SK-N-MC (cell line): ENCODE measurements at regions not wholly inside any gene's neighbourhood (a gene's known extent, or its start where the extent isn't known, plus 50 kb on each side); places are given as distances from the start of the nearest gene placed in this dataset.
"Not testable (repeated sequence)": the region's sequence is repeated elsewhere in the genome, so short reads cannot be mapped to it uniquely, and the experiment has no call there.

Source experiments
- DNase-seq: peaks from one replicate; pipeline ENCODE4 v3.0.0-alpha.2; 2011; ENCODE audit warnings: low read depth, low spot score
- H3K27ac ChIP-seq: fragments of 200-600 bp; sonication (generic); 2 replicates; pipeline ENCODE4 v1.5.1; 2016; ENCODE audit warnings: mixed run types
- H3K36me3 ChIP-seq: fragments of 200-600 bp; sonication (generic); 2 replicates; pipeline ENCODE4 v1.6.1; 2017; ENCODE audit warnings: antibody characterized with exemption, low read length, mixed read lengths; ENCODE audit not compliant: insufficient read depth
- H3K4me3 ChIP-seq: fragments of 200-600 bp; sonication (generic); 2 replicates; pipeline ENCODE4 v1.5.1; 2016
- H3K9ac ChIP-seq: fragments of 200-600 bp; sonication (generic); 2 replicates; pipeline ENCODE4 v1.8.0; 2017; ENCODE audit warnings: mixed run types, mixed read lengths; ENCODE audit not compliant: insufficient read length
- H3K9me3 ChIP-seq: fragments of 200-600 bp; sonication (generic); 2 replicates; pipeline ENCODE4 v1.6.1; 2017; ENCODE audit warnings: low read depth, mild to moderate bottlenecking, antibody characterized with exemption, low read length, moderate library complexity, mixed read lengths

DNA sequence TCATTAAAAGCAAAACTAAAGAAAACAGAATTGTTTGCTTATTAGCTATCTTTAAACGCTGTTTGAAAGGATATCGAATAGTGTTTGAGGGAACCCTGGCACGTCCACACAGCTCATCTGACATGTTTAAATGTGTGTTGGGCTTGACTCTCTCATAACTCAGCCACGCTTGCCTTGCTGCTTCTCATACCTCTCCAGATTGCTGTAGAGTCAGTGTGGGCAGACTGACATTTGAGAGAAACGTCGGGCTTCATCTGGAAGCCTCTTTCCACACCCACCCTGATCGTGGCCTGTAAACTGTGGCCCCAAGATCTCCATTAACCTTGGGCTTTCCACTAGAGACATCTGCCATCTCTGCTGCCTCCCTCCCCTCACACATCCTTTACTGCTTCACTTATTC, 226.4 kb upstream of the PLGLB2 start:
- DNase-seq, H3K9ac ChIP-seq, H3K9me3 ChIP-seq, H3K36me3 ChIP-seq, H3K4me3 ChIP-seq, H3K27ac ChIP-seq: not testable (repeated sequence)

DNA sequence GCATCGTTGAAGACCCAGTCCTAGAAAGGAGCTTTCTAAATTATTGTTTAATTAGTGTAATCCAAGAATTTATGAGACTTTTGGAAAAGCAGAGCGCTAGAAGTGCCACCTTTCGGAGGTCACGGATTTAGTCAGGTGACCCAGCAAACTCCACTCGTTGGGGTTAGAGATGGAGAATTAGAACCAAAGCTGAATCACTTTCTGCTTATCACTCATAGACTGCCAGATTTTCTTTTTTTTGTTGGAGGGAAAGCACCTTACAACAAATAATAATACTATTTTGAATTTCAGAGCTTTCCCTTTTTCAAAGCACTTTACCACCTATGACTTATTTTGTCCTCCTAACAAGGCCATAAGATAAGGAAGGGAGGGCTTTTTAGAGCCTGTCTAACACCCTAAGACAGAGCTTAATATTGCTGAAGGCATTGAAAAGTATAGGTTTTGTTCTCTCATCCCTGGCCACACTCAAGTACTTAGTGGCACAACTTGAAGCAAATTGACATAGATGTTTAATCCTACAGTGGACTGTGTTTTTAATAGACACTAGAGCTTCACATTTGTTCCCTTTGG, 223.2 kb upstream of the PLGLB2 start:
- not testable (repeated sequence) for DNase-seq, H3K9ac ChIP-seq, H3K27ac ChIP-seq, H3K36me3 ChIP-seq, H3K9me3 ChIP-seq, H3K4me3 ChIP-seq

DNA sequence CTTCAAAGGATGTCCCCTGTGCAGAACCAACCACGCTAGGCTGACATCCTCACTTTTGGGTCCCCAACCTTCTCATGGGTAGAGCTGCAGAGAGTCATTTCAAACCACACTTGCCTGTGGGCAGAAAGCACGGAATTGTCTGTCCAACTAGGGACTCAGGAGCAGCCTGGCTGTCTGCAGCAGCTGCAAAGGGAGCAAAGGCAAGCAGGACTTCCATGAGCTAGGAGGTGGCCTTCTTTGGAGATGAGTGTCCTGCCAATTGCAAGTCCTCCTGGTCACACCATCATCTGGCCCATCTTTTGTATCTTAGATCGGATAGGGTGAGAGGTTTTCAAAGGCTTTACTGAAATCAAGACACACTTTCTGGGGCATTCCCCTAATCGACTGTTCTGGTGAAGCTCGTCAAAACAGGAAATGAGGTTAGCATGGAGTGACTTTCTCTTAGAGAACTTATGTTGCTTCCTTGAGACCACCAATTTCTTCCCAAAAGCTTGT, 222.3 kb upstream of the PLGLB2 start:
- not testable (repeated sequence) for H3K36me3 ChIP-seq, DNase-seq, H3K27ac ChIP-seq

DNA sequence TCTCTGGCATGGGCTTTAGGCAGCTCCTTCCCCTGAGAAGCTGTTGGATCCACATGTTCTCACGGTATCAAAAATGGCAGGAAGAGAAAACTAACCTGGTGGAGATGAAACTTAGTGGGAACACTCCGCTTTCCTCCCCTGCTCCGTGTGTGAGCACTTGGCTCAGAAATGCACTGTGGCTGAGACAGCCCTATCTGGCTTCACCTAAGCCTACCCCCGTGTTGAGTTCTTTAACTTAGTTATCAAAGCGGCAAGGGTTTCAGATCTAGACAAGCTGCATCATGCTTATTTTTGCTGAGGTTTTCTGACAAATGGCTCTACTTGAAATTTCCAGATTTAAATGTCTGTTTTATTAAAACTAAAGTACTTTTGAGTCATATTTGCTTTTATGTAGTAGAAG, 221.6 kb upstream of the PLGLB2 start:
- not testable (repeated sequence) for H3K4me3 ChIP-seq, H3K27ac ChIP-seq, H3K36me3 ChIP-seq, DNase-seq, H3K9ac ChIP-seq, H3K9me3 ChIP-seq

More for the DNA sequence above, 222.3 kb upstream of the PLGLB2 start:
- H3K9me3 ChIP-seq, H3K9ac ChIP-seq, H3K4me3 ChIP-seq: not testable (repeated sequence)

DNA sequence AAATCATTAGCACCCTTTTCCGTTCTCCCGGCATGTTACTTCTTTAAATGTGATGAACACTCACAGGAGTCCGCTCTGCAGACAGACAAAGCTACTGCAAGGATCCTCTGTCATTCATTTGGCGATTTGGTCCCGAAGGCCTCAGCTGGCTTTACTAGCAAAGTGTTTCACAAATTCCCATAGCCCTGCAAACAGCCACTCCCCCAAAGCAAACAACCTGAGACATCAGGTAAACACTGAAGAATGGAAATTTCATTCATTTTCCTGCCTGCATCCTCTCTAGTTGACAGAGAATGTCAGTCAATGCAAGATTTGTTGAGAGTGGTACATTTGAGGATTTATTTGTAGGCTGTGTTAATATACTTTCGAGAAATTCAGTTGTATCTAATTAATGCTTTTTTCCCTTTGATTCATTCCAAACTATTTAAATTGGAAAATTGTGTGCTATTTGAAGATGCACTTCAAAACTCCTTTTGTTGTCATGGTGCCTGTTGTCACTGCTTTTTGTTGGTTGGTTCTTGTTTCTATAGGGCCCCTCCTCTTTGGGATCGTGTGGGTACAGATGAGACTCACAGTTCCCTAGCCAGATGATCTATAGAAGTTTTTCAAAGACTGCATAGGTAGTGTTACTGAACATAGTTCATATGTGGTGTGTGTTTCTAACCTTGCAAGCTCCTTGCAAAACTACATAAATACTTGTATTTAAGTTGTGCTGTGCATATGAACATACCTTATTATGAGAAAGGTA, 215.7 kb upstream of the PLGLB2 start:
- H3K36me3 ChIP-seq, H3K4me3 ChIP-seq, DNase-seq, H3K27ac ChIP-seq, H3K9ac ChIP-seq, H3K9me3 ChIP-seq: not testable (repeated sequence)

DNA sequence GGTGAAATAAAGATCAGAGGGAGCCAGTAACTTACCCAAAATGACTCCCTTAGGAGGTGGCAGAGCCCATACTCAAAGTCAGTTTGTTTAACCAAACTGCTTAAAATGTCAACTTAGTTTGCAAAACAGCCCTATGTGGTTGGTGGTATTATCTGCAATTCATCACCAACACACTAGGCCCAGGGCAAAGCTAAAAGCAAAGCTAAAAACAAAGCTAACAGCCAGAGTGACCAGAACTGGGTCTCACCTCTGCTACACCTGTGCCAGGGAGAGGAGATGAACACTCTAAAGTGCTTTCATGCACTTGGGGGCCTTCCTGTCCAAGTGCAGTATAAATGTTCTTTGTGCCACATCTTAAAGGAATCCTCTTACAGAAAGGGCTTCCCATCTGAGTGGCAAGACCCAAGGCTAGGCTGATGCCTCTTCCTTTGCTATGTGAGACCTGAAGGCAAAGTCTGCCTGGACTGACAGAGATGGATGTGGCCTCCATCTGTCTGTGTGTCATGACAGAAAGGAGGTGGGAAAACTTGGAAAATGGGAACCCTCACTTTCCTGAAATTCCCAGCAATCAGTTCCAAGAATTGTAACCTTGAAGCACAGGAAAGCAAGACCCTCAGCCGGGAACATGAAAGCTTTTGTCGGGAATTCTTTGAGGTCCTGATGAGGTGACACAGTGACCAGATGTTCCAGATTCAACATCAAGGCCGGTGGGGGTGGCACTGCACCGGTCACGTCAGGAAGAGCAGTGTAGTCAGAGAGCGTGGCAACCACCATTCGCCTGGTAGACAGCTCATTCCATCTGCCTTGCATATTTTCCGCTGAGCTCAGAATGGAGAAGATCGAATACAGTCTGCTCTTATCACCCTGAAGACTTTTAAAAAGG, 214.3 kb upstream of the PLGLB2 start:
- not testable (repeated sequence) for H3K9ac ChIP-seq, H3K36me3 ChIP-seq, H3K27ac ChIP-seq, H3K4me3 ChIP-seq, H3K9me3 ChIP-seq, DNase-seq

DNA sequence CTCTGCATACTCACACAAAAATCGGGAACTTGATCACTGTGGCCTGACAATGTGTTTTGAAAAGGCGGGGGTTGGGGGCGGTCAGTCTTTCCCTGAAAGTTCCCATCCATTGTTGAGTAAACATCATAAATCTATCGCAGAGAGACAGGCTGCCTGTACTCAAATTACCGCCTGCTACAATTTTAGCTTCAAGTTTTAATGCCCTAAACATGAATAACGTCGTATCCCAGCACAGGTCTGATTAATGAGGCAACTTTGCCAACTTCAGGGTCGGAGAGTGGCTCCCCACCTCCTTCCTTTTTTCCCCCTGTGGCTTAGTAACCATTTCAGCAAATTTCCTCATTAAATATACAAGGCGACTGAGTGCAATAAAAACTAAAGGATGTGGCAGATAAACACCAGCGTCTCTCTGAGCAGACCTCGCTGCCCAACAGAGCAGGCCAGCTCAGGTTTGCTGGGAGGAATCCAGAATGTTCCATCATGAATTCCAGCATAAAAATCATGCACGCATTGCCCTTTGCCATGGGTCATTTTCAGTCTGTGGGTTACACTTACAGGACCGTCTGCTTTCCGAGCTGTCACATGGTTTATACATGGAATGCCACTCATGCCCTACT, 213.5 kb upstream of the PLGLB2 start:
- not testable (repeated sequence) for H3K4me3 ChIP-seq, H3K36me3 ChIP-seq, H3K27ac ChIP-seq, H3K9me3 ChIP-seq, DNase-seq, H3K9ac ChIP-seq

DNA sequence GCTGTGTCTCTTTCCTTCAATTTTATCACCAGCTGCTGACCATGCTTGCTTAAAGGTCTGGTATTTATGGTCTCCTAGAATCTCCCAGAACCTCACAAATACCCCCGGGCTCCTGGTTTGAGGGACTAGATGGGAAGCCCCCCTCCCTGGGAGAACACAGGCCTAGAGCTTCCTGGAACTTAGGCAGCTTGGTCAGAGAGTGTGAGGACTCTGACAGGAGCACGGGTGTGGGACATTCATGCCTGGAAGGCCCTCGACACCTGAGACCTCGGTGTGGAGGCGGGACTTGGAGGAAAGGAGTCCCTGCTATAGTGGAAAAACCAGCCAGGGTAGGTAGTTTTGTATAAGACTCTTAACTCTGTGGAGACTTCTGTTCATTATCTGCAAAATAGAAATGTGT, 211.5 kb upstream of the PLGLB2 start:
- H3K9me3 ChIP-seq, DNase-seq, H3K4me3 ChIP-seq, H3K27ac ChIP-seq, H3K36me3 ChIP-seq, H3K9ac ChIP-seq: not testable (repeated sequence)

DNA sequence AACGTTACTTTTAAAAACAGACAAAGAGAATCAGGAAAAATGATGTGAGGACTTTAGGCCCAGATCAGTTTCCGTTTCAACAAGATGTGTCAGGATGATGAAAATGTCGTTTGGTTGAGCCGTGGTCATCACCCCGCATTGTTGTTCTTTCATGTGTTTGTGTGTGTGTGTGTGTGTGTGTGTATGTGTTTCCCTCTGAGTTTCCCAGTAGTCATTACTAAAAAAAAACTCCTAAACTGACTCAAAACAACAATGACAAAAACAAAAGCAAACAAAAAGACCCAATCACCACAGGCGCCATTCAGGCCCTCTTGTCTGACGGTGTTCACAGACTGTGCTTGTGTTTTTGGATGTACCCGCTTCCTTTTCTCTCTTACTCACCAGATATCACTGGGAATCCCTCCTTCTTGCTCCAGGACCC, 210.6 kb upstream of the PLGLB2 start:
- H3K9me3 ChIP-seq, H3K9ac ChIP-seq, H3K36me3 ChIP-seq, H3K4me3 ChIP-seq, H3K27ac ChIP-seq, DNase-seq: not testable (repeated sequence)

DNA sequence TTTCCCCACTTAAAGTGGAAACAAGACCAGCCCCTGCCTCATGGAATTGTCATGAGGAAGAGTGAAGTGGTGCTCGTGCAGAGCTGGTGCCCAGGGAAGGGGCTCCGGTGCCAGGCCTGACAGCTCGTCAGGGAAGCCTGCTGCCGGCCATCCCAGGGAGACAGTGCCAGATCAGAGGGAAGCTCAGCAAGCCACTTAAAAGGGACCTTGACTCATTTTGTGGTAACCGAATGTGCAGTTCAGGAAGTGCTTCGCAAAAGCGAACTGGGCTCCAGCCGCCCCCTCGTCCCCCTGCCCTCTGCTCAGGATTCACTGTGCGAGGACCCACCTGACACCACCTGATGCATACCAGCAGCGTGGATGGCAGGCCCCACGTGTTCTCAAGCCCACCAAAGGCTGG, 209.6 kb upstream of the PLGLB2 start:
- not testable (repeated sequence) for H3K27ac ChIP-seq, DNase-seq, H3K36me3 ChIP-seq, H3K4me3 ChIP-seq, H3K9ac ChIP-seq, H3K9me3 ChIP-seq

DNA sequence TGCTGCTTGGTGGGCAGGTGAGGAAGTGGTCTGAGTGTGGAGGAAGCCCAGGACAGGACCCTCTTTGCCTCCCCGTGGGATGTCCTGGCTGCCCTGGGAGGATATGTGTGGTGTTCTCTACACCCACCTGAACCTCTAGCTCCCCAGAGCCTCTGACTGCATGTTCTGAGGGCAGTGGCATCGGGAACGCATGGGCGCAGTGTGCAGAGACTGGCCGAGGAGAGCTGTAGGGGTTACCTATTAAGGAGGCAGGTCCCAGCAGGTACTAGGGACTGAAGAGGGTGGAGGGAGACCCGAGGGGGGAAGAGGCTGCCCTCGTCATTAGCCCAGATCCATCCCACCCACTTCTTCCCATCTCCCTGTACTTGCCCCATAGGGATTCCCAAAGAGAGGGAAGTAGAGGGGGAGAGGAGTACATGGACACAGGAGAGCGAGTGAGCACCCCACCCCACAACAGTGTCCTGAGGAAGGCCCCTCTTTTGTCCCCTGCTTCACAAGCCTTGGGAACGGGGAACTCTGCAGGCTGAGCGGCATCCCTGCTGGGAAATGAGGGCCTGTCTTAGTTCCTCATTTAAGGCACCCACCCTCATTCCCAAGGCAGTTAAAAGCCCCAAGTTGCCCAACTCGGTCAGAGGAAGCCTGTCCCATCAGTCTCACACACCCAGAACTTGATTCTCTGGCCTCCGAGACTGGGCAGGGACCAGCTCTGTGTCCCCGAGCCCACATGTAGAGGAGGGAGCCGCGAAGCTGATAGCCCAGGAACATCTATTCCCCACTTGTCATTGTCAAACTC, 208.5 kb upstream of the PLGLB2 start:
- not testable (repeated sequence) for DNase-seq, H3K4me3 ChIP-seq, H3K36me3 ChIP-seq, H3K9ac ChIP-seq, H3K27ac ChIP-seq, H3K9me3 ChIP-seq

DNA sequence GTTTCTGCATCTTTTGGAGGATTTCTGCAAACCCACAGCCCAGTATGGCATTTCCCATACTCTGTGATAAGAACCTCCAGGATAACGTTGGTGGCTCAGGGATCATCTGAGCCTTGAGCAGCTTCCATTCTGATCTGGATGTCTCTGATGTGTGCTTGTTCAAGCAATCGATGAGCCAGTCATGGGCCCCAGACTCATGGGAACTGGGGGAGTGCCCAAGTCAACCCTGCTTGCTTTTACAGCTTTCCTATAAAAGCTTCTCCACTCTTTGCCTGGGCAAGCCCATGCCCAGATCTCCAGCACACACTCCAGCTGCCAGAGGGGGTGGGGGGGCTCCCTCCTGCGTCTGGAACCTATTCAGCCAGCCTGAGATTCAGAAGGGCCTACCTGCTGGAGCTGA, 207.6 kb upstream of the PLGLB2 start:
- not testable (repeated sequence) for H3K27ac ChIP-seq, H3K4me3 ChIP-seq, H3K36me3 ChIP-seq, H3K9me3 ChIP-seq, H3K9ac ChIP-seq, DNase-seq

DNA sequence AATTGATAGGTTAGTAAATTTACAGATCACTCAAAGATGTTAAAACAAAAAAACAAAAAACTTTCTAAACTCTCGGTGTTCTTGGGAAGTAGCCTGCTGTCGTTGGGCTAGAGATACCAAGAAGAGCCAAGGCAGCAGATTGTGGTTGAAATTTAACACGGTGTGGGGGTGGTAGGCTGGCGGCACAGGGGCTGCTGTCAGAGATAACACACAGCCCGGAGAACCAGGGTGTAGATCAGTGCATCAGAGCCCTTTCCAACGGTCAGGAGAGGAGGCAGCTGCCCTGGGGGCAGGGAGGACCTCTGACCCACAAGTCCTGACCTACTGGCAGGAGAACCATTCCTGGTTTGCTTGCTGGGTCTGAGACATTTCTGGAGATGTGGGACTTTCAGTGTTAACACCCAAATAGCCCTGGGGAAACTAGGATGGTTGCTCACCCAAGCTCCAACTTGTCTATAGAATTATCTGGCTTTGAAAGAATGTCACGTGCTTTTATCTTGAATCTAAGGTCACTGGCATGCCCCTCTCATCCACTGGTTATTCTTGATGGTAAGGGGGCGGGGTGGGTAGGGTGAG, 205.2 kb upstream of the PLGLB2 start:
- not testable (repeated sequence) for DNase-seq, H3K9me3 ChIP-seq, H3K36me3 ChIP-seq, H3K4me3 ChIP-seq, H3K27ac ChIP-seq, H3K9ac ChIP-seq
